DOHH2 (cell line): ENCODE measurements at regions not wholly inside any gene's neighbourhood (a gene's known extent, or its start where the extent isn't known, plus 50 kb on each side); places are given as distances from the start of the nearest gene placed in this dataset.

ENCODE experiments used
- H3F3A ChIP-seq: fragments of 200-600 bp; sonication (generic), shearing (Covaris generic); 2 replicates; pipeline ENCODE4 v1.6.0; 2016; ENCODE audit warnings: antibody characterized with exemption, mild to moderate bottlenecking; ENCODE audit not compliant: control insufficient read depth, insufficient read depth
- H3K27ac ChIP-seq: fragments of 200-600 bp; sonication (generic); 2 replicates; pipeline ENCODE4 v1.5.1; 2014; ENCODE audit warnings: low read depth, mild to moderate bottlenecking, low read length, moderate library complexity
- H3K27me3 ChIP-seq: fragments of 200-600 bp; sonication (generic); 2 replicates; pipeline ENCODE4 v1.6.1; 2014; ENCODE audit warnings: mild to moderate bottlenecking, low read length, mixed read lengths; ENCODE audit not compliant: control insufficient read depth
- H3K36me3 ChIP-seq: fragments of 200-600 bp; sonication (generic); 2 replicates; pipeline ENCODE4 v1.6.1; 2014; ENCODE audit warnings: mild to moderate bottlenecking, low read length, moderate library complexity, mixed read lengths; ENCODE audit not compliant: control insufficient read depth
- H3K4me1 ChIP-seq: fragments of 200-600 bp; sonication (generic); 2 replicates; pipeline ENCODE4 v1.6.1; 2014; ENCODE audit warnings: mild to moderate bottlenecking, low read length, mixed read lengths; ENCODE audit not compliant: control insufficient read depth
- H3K4me2 ChIP-seq: fragments of 200-600 bp; sonication (generic); 2 replicates; pipeline ENCODE4 v1.6.0; 2014; ENCODE audit warnings: mild to moderate bottlenecking, low read length, moderate library complexity
- H3K4me3 ChIP-seq: fragments of 200-600 bp; sonication (generic); 2 replicates; pipeline ENCODE4 v1.5.1; 2014; ENCODE audit warnings: mild to moderate bottlenecking, low read length, mixed read lengths
- H3K79me2 ChIP-seq: fragments of 200-600 bp; sonication (generic); 2 replicates; pipeline ENCODE4 v1.6.1; 2014; ENCODE audit warnings: mild to moderate bottlenecking, low read length, mixed read lengths; ENCODE audit not compliant: control insufficient read depth
- H3K9me2 ChIP-seq: fragments of 200-600 bp; sonication (generic); replicated peaks from 2 replicates; pipeline ENCODE4 v1.6.1; 2014; ENCODE audit warnings: mild to moderate bottlenecking, low read length, mixed read lengths; ENCODE audit not compliant: control insufficient read depth
- H3K9me3 ChIP-seq: fragments of 200-600 bp; sonication (generic); 2 replicates; pipeline ENCODE4 v1.6.1; 2014; ENCODE audit warnings: antibody characterized with exemption, low read length, mixed read lengths; ENCODE audit not compliant: control insufficient read depth, insufficient read depth
- H4K20me1 ChIP-seq: fragments of 200-600 bp; sonication (generic); 2 replicates; pipeline ENCODE4 v1.6.0; 2014; ENCODE audit warnings: low read depth, mild to moderate bottlenecking, antibody characterized with exemption, low read length, moderate library complexity; ENCODE audit not compliant: control insufficient read depth, insufficient read depth
- CTCF ChIP-seq: fragments of 200-600 bp; sonication (generic); IDR thresholded peaks from one replicate; pipeline ENCODE4 v1.5.1; 2014; ENCODE audit warnings: antibody characterized with exemption, mild to moderate bottlenecking, low read depth, low read length; ENCODE audit not compliant: poor library complexity, severe bottlenecking
- EZH2phosphoT487 ChIP-seq: fragments of 200-600 bp; sonication (generic); IDR thresholded peaks from 2 replicates; pipeline ENCODE4 v1.6.1; 2017; ENCODE audit warnings: borderline replicate concordance, mild to moderate bottlenecking, antibody characterized with exemption, low read length, moderate library complexity, mixed read lengths

GRCh38 chr2:180494286-180494685 is 486.1 kb upstream of the UBE2E3 start:
- no peaks in the 10 kb centered on the region for H3K27me3 ChIP-seq
- no peaks in the 10 kb centered on the region for H4K20me1 ChIP-seq
- H3K4me3 ChIP-seq: no peak overlapping the region
- TF ChIP-seq CTCF: no peak
- no peak for TF ChIP-seq EZH2phosphoT487
- no peak overlapping the region for H3K27ac ChIP-seq
- no peaks in the 10 kb centered on the region for H3K79me2 ChIP-seq
- no peaks in the 10 kb centered on the region for H3K9me2 ChIP-seq
- no peaks in the 10 kb centered on the region for H3K4me1 ChIP-seq
- no peaks in the 10 kb centered on the region for H3K9me3 ChIP-seq
- H3F3A ChIP-seq: no peaks in the 10 kb centered on the region
- H3K36me3 ChIP-seq: no peaks in the 10 kb centered on the region
- no peak overlapping the region for H3K4me2 ChIP-seq

- Histone ChIP-seq H3K36me3 (no peaks in the 10 kb centered on the region), H3K4me2 (no peak overlapping the region), H3K9me2 (no peaks in the 10 kb centered on the region), H3K4me3 (no peak overlapping the region), H3F3A (no peaks in the 10 kb centered on the region), H3K79me2 (no peaks in the 10 kb centered on the region), H4K20me1 (no peaks in the 10 kb centered on the region), H3K9me3 (no peaks in the 10 kb centered on the region), H3K4me1 (no peaks in the 10 kb centered on the region), H3K27me3 (no peaks in the 10 kb centered on the region), H3K27ac (no peak overlapping the region)
- TF ChIP-seq CTCF (no peak), EZH2phosphoT487 (no peak)
Observed at GRCh38 chr2:180482696-180483095, 475.6 kb upstream of the CWC22 start.

GRCh38 chr2:180481998-180482397 is 474.9 kb upstream of the CWC22 start:
- Histone ChIP-seq H3K27ac (no peak overlapping the region), H3K9me2 (no peaks in the 10 kb centered on the region)

More at GRCh38 chr2:180481998-180482397, 474.9 kb upstream of the CWC22 start:
- Histone ChIP-seq H3K4me3 (no peak overlapping the region), H3K4me2 (no peak overlapping the region), H4K20me1 (no peaks in the 10 kb centered on the region), H3K27me3 (no peaks in the 10 kb centered on the region), H3K79me2 (no peaks in the 10 kb centered on the region), H3K4me1 (no peaks in the 10 kb centered on the region), H3K9me3 (no peaks in the 10 kb centered on the region), H3F3A (no peaks in the 10 kb centered on the region), H3K36me3 (no peaks in the 10 kb centered on the region)
- no peak for TF ChIP-seq EZH2phosphoT487
- no peak for TF ChIP-seq CTCF
